Esophagus squamous epithelium (tissue), 5 donors: ENCODE measurements at regions not wholly inside any gene's neighbourhood (a gene's known extent, or its start where the extent isn't known, plus 50 kb on each side); places are given as distances from the start of the nearest gene placed in this dataset.

Experiments used
- DNase-seq: peaks from one replicate; lab custom pipeline; 2025; lab: John Stamatoyannopoulos, UW
- H3K27ac ChIP-seq, 4 donors: fragments of 200-600 bp; sonication (generic); one replicate each; pipeline ENCODE4 v1.5.1; 2016 to 2019; ENCODE audit warnings: mild to moderate bottlenecking in 1 of 4
- H3K27me3 ChIP-seq, 4 donors: fragments of 200-600 bp; sonication (generic); 1 replicate in 3 of 4; 2 replicates in 1 of 4; pipeline versions ENCODE4 v1.5.1 to v1.6.0; 2017 to 2021; ENCODE audit warnings: antibody characterized with exemption in 1 of 4
- H3K36me3 ChIP-seq, 3 donors: fragments of 200-600 bp; sonication (generic); one replicate each; pipeline ENCODE4 v1.5.1; 2016 to 2019
- H3K4me1 ChIP-seq, 3 donors: fragments of 200-600 bp; sonication (generic); one replicate each; pipeline ENCODE4 v1.5.1; 2017 to 2019
- H3K4me3 ChIP-seq, 4 donors: fragments of 200-600 bp; sonication (generic); 1 replicate in 3 of 4; 2 replicates in 1 of 4; pipeline ENCODE4 v1.5.1; 2016 to 2019; ENCODE audit warnings: mild to moderate bottlenecking in 2 of 4, moderate library complexity in 1 of 4
- H3K9me3 ChIP-seq, 3 donors: fragments of 200-600 bp; sonication (generic); one replicate each; pipeline ENCODE4 v1.5.1; 2016 to 2019
- CTCF ChIP-seq, 6 experiments: fragments of 450-650 bp in 4 of 6; fragments of 200-600 bp in 2 of 6; sonication (generic) in 2 of 6; IDR thresholded peaks; one replicate each; pipeline ENCODE4 v1.5.1; 2016 to 2019; ENCODE audit warnings: antibody characterized with exemption in 6 of 6, mild to moderate bottlenecking in 4 of 6, moderate library complexity in 4 of 6
- POLR2A ChIP-seq, 4 donors: fragments of 450-650 bp; IDR thresholded peaks; one replicate each; pipeline ENCODE4 v1.6.1; 2017; ENCODE audit warnings: antibody characterized with exemption in 4 of 4, mild to moderate bottlenecking in 4 of 4, moderate library complexity in 3 of 4
- WGBS, 2 donors: methylation state at CpG; one replicate each; pipeline ENCODE4 v1.1.5; 2018; 5-methylcytosine and 5-hydroxymethylcytosine counted together
- intact Hi-C: fragments of 100-400 bp; cut with DNase I; formaldehyde crosslinking; loops from one replicate; pipeline ENCODE4 v1.15.0; 2022
- donor health status: DM: yes; HTN: yes; CAD: no.

GRCh38 chr5:13328316-13328715 is 616.2 kb downstream of the DNAH5 start:
- no peak for DNase-seq
- Histone ChIP-seq H3K27ac (no peak overlapping the region), H3K27me3 (no peaks in the 10 kb centered on the region), H3K9me3 (no peaks in the 10 kb centered on the region), H3K4me3 (no peak overlapping the region), H3K4me1 (no peaks in the 10 kb centered on the region), H3K36me3 (no peaks in the 10 kb centered on the region)
- no peak for TF ChIP-seq POLR2A (IDR thresholded peaks at IDR 0.05)
- TF ChIP-seq CTCF (IDR thresholded peaks at IDR 0.05) = no peak
- WGBS, 2 donors = 40 to 67% methylated on average over 1 of the region's 1 CpG
- intact Hi-C loops = no loop called here

DNA sequence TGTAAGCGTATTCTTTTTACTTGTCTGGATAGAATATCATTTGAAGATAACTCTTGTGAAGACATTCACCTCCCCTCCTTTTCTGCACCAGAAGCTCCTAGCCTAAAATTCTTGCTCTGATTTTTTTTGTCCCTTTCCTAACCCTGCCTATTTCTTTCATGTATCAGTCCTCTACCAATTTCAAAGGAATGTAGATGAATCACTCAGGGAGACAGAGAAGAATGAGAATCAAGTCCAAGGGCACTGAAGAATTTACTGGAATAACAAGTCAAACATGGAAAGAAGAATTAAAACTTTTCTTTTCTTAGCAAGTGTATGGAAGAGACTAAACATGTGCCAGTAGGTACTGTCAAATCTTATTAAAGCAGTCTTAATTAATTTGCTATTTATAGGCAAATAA is 618.7 kb downstream of the DNAH5 start:
- no peak for TF ChIP-seq CTCF (IDR thresholded peaks at IDR 0.05)
- no peak for TF ChIP-seq POLR2A (IDR thresholded peaks at IDR 0.05)

GRCh38 chr5:13322769-13323168 is 621.7 kb downstream of the DNAH5 start:
- TF ChIP-seq CTCF (IDR thresholded peaks at IDR 0.05) (no peak), POLR2A (IDR thresholded peaks at IDR 0.05) (no peak)

More for the DNA sequence above, 618.7 kb downstream of the DNAH5 start:
- no peak for DNase-seq
- H3K9me3 ChIP-seq = no peaks in the 10 kb centered on the region
- H3K27ac ChIP-seq = no peak overlapping the region
- intact Hi-C loops = no loop called here
- no peaks in the 10 kb centered on the region for H3K27me3 ChIP-seq
- no peaks in the 10 kb centered on the region for H3K4me1 ChIP-seq
- no peaks in the 10 kb centered on the region for H3K36me3 ChIP-seq
- WGBS, 2 donors = 0 to 54% methylated on average over 1 of the region's 1 CpG
- H3K4me3 ChIP-seq = no peak overlapping the region

DNA sequence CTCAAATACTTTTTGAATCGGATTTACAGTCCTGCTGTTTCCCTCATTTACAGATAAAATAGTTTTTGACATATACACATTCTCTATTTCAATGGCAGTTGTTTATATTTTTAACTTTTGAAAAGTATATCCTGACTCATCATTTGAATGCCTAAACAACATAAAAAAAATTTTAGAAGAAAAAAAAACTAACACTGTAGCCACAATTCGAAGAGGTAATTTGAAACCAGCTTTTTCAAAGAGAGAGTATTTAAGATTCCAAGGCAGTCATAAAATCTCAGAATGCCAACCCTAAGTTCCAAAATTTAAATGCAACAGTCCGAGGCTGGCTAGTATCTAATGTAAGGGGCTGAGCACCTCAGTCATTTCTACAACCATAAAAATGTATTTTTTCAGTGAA is 626.8 kb downstream of the DNAH5 start:
- Histone ChIP-seq H3K4me3 (no peak overlapping the region), H3K9me3 (no peaks in the 10 kb centered on the region), H3K27me3 (no peaks in the 10 kb centered on the region), H3K27ac (no peak overlapping the region), H3K36me3 (no peaks in the 10 kb centered on the region), H3K4me1 (no peaks in the 10 kb centered on the region)
- intact Hi-C loops = no loop called here
- WGBS, 2 donors = 57 to 59% methylated on average over 3 of the region's 3 CpGs
- no peak for DNase-seq
- TF ChIP-seq POLR2A (IDR thresholded peaks at IDR 0.05) (no peak), CTCF (IDR thresholded peaks at IDR 0.05) (no peak)

More at GRCh38 chr5:13322769-13323168, 621.7 kb downstream of the DNAH5 start:
- DNase-seq = no peak
- no peaks in the 10 kb centered on the region for H3K4me1 ChIP-seq
- no peaks in the 10 kb centered on the region for H3K9me3 ChIP-seq
- intact Hi-C loops = no loop called here
- H3K4me3 ChIP-seq = no peak overlapping the region
- no peaks in the 10 kb centered on the region for H3K36me3 ChIP-seq
- H3K27me3 ChIP-seq = no peaks in the 10 kb centered on the region
- no peak overlapping the region for H3K27ac ChIP-seq

DNA sequence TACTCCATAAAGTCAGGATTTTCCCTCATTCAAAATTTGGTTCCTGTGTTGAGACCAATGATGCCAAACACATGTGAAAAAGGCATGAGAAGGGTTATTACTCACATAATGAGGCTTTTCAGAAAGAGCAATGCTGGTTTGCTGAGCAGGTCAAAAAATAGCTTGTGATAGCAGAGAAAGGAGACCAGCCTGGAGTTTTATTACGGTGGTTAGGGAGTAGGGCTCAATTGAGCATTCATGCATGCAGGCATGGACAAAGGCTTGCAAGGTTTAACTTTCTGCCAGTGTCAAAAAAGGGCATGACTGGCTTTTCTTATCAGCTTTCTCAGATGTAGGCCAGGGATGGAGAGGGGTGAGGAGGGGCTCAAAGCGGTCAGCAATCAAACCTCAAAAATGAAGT is 628.3 kb downstream of the DNAH5 start:
- TF ChIP-seq POLR2A (IDR thresholded peaks at IDR 0.05) (no peak), CTCF (IDR thresholded peaks at IDR 0.05) (no peak)
- intact Hi-C loops = no loop called here
- DNase-seq = no peak
- Histone ChIP-seq H3K27me3 (no peaks in the 10 kb centered on the region), H3K9me3 (no peaks in the 10 kb centered on the region), H3K4me1 (no peaks in the 10 kb centered on the region), H3K4me3 (no peak overlapping the region), H3K27ac (no peak overlapping the region), H3K36me3 (no peaks in the 10 kb centered on the region)
- WGBS, 2 donors = 70 to 72% methylated on average over 2 of the region's 2 CpGs
